ENCODE measurements at regions not wholly inside any gene's neighbourhood (a gene's known extent, or its start where the extent isn't known, plus 50 kb on each side); places are given as distances from the start of the nearest gene placed in this dataset.

- TF ChIP-seq CTCF (IDR thresholded peaks at IDR 0.05) (no peak), POLR2A (IDR thresholded peaks at IDR 0.05) (no peak)
Measured at GRCh38 chr2:16080516-16080915, 140.2 kb downstream of the MYCN start.
